ENCODE measurements at regions not wholly inside any gene's neighbourhood (a gene's known extent, or its start where the extent isn't known, plus 50 kb on each side); places are given as distances from the start of the nearest gene placed in this dataset.

- Histone ChIP-seq H3K27ac (replicated peaks) (no peak overlapping the region), H3K27me3 (ENCODE audit: low read depth) (peaks cover 56% of the 10 kb centered on the region), H3K4me3 (no peak overlapping the region), H3K9me3 (replicated peaks) (peaks cover 43% of the 10 kb centered on the region), H3K4me1 (no peaks in the 10 kb centered on the region), H3K36me3 (no peaks in the 10 kb centered on the region)
- no peak for TF ChIP-seq CTCF (IDR thresholded peaks at IDR 0.05; ENCODE audit: borderline replicate concordance)
- no peak for DNase-seq
- intact Hi-C loops (cut with micrococcal nuclease), result no loop called here
Measured at GRCh38 chr17:5809056-5809455, 224.7 kb upstream of the NLRP1 start.

GRCh38 chr17:5809580-5810188, 225.4 kb upstream of the NLRP1 start:
- intact Hi-C loops (cut with micrococcal nuclease), result no loop called here
- no peak for TF ChIP-seq CTCF (IDR thresholded peaks at IDR 0.05; ENCODE audit: borderline replicate concordance)
- Histone ChIP-seq H3K27ac (replicated peaks) (no peak overlapping the region), H3K4me1 (no peaks in the 10 kb centered on the region), H3K36me3 (no peaks in the 10 kb centered on the region), H3K4me3 (no peak overlapping the region), H3K9me3 (replicated peaks) (peaks cover 43% of the 10 kb centered on the region), H3K27me3 (ENCODE audit: low read depth) (peaks cover 58% of the 10 kb centered on the region)
- no peak for DNase-seq

DNA sequence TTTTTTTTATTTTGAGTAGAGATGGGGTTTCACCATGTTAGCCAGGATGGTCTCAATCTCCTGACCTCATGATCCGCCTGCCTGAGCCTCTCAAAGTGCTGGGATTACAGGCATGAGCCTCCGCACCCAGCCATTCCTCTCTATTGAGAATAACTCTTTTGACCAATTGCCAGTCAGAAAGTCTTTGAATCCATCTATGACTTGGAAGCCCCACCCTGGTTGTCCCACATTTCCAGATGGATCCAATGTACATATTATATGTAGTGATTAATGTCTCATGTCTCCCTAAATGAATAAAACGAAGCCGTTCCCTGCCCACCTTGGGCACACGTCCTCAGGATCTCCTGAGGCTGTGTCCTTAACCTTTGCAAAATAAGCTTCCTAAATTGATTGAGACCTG, 228.3 kb upstream of the NLRP1 start:
- Histone ChIP-seq H3K9me3 (replicated peaks) (peaks cover 43% of the 10 kb centered on the region), H3K27me3 (ENCODE audit: low read depth) (peaks cover 64% of the 10 kb centered on the region), H3K27ac (replicated peaks) (no peak overlapping the region), H3K4me1 (no peaks in the 10 kb centered on the region), H3K4me3 (no peak overlapping the region), H3K36me3 (no peaks in the 10 kb centered on the region)
- no peak for TF ChIP-seq CTCF (IDR thresholded peaks at IDR 0.05; ENCODE audit: borderline replicate concordance)
- intact Hi-C loops (cut with micrococcal nuclease), result no loop called here
- no peak for DNase-seq

DNA sequence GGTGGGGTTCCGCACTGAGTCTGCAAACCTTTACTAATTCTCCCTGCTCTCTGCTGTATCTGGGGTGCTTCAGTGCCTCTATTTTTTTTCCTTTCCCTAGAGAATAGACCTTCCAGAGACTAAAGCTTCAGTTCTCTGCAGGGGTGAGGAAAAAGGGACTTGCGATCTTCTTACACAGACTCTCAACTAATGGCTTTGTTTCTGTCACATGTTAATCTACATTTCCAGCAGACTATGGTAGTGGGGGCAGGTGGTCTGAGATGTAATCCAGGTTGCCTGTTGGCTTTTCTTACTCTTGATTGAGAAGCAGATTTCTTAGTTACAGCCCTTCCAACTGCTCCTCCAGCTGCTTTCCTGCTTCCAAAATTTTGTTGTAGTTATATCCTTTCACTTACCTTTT, 229.0 kb upstream of the NLRP1 start:
- intact Hi-C loops (cut with micrococcal nuclease), result no loop called here
- no peak overlapping the region for H3K4me3 ChIP-seq
- H3K4me1 ChIP-seq, result no peaks in the 10 kb centered on the region
- TF ChIP-seq CTCF (IDR thresholded peaks at IDR 0.05; ENCODE audit: borderline replicate concordance), result no peak
- no peak overlapping the region for H3K27ac ChIP-seq (replicated peaks)
- peaks cover 37% of the 10 kb centered on the region for H3K9me3 ChIP-seq (replicated peaks)
- H3K36me3 ChIP-seq, result no peaks in the 10 kb centered on the region
- no peak for DNase-seq
- H3K27me3 ChIP-seq (ENCODE audit: low read depth), result peaks cover 64% of the 10 kb centered on the region

- Histone ChIP-seq H3K4me1 (no peaks in the 10 kb centered on the region), H3K27ac (replicated peaks) (no peak overlapping the region), H3K36me3 (no peaks in the 10 kb centered on the region), H3K27me3 (ENCODE audit: low read depth) (peaks cover 74% of the 10 kb centered on the region), H3K9me3 (replicated peaks) (peaks cover 17% of the 10 kb centered on the region), H3K4me3 (no peak overlapping the region)
- DNase-seq, result no peak
- intact Hi-C loops (cut with micrococcal nuclease), result no loop called here
- no peak for TF ChIP-seq CTCF (IDR thresholded peaks at IDR 0.05; ENCODE audit: borderline replicate concordance)
Measured at GRCh38 chr17:5815396-5815795, 231.1 kb upstream of the NLRP1 start.
